Stimulated activated CD8-positive, alpha-beta memory T cell treated with anti-CD3 and anti-CD28 coated beads, Interleukin-7, amount 100 ng/mL, for 4 hours (primary cell): ENCODE measurements at regions not wholly inside any gene's neighbourhood (a gene's known extent, or its start where the extent isn't known, plus 50 kb on each side); places are given as distances from the start of the nearest gene placed in this dataset.
A peak's percentile ranks its signal among the peaks of the same experiment; 100 is the strongest.

Experiments
- DNase-seq, 2 donors: peaks; one replicate each; pipeline ENCODE4 v3.0.0-alpha.2; 2020; ENCODE audit warnings: low read depth in 2 of 2

- DNase-seq = no peak
Observed at GRCh38 chrX:40182615-40183014, 84.9 kb upstream of the BCOR start.

DNA sequence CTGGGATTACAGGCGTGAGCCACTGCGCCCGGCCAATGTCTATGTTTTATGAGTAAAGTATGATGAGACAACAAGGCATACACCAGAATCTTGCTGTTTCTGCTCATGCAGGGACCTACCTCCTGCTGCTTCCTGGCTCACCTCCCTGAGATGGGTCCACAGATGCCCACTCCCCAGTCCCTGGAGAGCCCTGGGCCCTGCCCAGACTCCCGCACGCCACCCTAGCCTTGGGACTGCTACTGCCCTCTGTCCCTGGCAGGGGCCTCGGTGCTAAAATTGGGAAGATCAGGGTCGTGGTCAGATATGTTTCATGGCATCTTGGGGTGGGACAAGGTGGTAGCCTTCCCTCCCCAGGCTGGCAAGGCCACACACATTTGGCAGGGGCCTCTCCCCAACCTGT lies 84.3 kb upstream of the BCOR start:
- DNase-seq = no peak

DNA sequence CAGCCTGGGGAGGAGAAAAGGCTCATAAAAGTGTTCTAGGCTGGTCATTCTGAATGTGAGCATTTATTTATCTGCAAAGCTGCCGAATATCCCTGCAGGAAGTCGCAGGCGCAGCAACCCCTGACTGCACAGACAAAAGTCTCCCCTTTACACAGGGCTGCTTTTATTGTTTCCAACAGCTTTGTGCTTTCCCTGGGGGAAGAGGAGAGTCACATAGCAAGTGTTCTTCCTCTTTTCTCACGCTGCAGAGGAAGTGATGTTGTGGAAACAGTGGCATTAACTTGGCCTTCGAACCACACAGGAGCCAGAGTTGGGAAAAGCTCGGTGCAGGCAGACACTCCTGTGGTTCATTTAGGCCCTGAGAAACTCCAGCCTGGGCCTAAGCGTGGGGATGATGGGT lies 81.5 kb upstream of the BCOR start:
- DNase-seq = no peak

DNA sequence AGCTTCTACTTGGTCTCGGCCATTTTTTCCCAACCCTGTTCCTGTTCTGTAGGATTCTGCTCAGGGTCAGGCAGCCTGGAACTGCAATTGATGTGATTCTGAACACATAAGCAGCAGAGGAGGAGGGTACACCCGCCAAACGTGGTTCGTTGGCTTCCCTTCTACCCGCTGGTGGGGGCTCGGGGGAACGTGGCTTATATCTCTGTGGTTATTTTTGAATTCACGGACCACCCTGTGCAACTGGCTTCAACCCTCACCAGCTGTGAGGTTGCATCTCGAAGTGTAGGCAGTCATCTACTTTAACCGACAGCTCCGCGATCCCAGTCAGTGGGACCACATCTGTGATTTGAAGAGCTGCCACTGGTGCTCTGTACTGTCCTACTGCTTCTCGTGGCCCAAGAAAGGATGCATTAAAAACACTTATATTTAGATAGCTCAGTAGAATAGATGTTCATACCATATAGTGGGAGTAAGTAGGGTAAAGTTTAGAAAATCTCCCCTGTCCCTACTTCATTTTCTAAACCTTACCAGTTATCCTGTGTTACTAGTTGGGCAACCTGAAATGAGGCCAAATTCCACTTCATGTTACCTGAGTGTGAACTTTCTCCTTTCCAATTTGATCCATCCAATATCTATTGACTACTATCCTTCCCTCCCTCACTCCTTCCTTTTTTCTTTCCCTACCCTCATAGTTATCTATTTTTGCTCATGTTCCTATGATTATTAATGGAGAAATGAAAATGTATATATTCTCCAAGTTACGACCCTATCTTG lies 80.4 kb upstream of the BCOR start:
- no peak for DNase-seq

DNA sequence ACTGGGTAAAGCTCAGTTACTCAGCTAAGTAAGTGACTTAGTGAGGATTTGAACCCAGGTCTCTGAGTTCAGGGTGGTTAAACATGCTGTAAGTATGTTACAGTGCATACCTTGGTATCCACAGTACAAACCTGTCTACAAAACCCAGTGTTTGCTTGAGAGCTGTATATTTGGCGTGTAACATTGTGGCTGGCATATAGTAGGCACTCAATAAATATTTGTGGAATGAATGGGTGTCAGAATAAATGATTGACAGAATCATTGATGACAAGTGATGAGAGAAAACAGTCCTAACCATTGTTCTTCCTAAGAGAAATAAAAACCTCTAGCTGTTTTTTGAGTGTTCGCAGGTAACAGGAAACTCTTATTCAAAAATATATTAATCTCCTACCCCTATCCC lies 79.7 kb upstream of the BCOR start:
- DNase-seq = no peak

GRCh38 chrX:40177117-40177430 lies 79.3 kb upstream of the BCOR start:
- DNase-seq = no peak

DNA sequence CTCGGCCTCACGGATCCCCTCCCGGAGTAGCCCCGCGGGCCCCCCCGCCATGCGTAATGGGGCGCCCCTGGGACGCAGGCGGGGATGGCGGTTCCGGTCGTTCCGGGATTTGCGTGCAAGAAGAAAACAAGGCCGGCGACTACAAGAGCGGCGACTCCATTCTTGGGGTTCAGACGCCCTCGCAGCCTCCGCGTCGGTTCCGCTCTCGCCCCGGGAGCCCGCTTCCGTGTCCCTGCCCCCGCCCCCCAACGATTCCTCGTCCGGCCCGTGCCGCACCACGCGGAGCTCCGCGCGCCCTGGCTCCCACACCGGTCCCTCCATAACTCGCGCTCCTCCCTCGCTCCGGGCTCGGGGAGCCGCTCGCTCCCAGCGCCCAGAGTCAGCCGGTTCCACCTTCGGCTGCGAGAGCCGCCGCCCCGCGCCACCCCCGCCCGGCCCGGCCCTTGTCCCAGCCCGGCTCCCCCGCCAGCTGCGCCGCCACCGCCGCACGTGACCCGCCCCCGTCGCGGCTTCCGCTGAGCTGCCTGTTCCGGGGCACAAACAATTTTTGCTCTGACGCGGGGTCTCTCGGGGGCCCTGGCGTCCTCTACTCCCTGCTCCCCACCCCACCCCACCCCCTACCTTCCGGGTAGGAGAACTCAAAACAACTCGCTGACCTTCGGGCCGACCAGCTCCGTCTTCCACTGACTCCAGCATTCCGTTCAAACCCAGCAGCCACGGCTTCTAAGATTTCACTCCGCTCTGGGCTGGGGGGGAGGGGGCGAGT lies 78.8 kb upstream of the BCOR start:
- DNase-seq = peak; percentile 55 to 79

DNA sequence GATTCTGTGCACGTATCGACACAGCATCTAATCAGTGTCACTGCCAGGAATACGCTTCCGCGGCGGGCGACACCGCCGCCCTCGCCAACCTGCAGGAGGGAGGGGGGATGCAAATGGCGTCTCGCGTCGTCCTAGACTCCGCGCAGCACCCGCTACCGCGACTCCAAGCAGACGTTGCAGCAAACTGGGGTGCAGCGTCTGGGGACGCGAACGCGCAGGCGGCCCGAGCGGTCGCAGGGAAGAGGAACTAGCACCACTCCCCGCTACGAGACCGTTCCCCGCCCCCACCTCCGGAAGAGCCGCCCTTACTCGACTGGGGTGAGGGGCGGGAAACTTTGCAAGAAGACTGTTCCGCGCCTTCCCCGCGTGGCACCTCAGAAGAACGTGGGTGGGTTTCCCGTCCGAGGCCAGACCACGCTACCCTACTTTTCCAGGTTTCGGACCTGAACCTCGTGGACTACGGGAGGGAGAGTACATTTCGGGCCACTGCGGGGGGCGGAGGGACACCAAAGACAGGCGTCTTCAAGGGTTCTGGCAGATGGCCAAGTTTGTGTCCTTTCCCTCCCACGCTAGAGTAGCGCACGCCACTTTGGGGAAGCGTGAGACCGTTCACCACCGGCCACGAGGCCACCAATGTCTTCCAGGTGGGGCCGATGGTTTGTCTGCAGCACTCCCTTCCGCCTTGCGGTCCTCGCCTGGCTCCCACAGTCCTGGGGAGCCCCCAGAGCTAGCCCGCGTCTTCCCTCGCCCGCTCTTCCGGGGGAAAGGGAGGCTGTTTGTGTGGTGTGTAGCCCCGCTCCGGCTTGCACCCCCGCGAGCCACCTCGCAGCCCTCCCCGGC lies 78.0 kb upstream of the BCOR start:
- peak; percentile 63 to 72 for DNase-seq

DNA sequence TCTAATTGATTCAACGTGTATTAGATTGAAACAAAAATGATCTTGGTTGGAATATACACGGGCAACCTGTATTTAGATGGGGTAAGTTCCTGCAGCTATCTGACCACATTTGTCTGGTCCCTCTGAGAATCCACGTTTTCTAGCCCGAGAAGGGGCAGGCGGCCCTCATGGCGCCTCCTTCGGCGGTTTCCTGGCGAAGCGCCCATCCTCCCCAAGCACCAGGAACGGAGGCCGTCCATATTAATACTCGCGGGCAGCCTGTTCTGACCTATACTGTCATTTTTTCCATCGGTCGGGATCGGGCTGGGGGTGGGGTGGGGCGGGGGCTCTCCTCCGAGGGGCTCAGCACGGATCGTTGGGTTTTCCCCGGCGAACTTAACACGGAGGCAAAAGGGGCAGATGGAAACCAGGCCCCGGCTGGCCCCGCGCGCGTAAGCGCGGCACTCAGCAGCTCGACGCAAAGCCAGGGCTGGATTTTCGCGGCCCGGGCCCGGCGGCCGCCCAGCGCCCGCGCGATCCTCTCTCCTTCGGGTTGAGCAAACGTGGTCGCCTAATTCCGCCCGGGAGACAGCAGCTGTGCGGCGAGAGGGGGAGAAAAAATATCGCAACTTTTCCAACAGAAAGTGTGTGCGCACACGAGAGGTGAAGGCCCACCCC lies 77.2 kb upstream of the BCOR start:
- DNase-seq = peak; percentile 34 to 49

DNA sequence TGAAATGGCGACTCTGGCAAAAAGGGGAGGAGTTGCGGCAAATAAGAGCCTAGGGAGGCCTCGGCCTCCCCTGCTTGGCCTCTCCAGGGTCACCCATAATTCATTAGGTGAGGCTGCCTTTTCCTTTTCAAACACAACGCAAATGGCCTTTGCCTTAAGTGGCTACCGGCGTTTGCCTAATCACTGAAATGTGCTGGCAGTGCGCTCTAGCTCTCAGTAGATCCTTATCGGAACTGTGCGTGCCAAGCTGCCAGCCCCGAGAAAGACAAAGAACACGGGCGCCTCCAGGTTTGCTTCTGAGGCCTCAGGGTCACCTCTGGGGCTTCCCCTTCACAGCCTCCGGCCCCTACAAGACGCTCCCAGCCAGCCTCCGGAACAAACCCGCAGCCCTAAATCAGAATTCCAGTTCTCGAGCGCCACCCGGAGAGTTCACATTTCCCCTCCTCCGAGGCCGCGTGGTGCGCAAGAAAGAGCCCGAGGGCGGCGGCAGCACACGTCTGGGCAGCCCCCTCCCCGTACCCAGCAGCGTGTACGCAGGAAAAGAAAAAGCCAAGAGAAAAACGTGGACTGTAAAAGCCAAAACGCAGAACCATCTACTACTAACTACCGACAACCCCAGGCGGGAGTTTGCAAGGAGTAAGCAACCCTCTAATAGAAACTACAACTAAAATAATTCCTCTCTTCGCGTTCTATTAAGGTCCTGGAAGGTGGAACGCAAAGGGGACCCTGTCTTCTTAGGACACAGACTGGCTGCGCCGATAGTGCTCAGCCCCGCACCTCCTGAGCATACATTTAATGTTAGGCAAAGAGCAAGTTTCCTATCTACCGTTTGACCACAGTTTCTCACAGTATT lies 76.5 kb upstream of the BCOR start:
- DNase-seq = peak; percentile 47 to 51

GRCh38 chrX:40173143-40174000 lies 75.6 kb upstream of the BCOR start:
- no peak for DNase-seq

DNA sequence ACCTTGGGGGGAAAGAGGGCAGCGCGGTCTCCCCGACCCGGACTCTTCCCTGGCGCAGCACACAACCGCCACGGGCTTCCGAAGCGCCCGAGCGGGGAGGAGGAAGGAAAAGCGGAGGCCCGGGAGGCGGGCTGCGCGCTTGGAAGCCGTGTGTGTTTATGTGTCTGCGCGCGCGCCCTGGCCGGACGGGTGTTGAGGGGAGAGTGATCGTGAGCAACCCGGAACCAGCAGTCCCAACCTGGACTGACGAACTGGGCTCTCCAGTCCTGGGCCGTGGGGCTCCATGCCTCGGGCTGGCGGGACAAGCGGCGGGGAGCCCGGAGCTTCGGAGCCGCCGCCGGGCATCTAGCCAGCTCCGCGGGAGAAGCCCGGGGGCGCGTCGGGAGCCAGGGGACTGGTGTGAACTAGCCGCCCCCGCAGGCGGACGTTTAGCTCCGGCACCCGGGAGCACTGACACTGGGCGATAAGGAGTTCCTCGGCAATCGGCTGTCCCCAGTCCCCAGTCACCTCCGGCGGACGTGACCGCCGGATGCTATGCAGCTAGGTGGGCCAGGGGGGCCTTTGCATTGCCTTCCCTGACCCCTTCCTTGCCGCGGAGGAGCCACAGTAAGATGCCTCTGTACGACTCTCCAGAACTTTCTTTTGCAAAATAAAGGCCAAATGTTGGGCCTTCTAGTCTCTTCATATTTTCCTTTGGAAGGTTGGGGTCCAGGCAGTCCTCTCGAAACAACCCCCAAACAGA lies 74.8 kb upstream of the BCOR start:
- DNase-seq = no peak

DNA sequence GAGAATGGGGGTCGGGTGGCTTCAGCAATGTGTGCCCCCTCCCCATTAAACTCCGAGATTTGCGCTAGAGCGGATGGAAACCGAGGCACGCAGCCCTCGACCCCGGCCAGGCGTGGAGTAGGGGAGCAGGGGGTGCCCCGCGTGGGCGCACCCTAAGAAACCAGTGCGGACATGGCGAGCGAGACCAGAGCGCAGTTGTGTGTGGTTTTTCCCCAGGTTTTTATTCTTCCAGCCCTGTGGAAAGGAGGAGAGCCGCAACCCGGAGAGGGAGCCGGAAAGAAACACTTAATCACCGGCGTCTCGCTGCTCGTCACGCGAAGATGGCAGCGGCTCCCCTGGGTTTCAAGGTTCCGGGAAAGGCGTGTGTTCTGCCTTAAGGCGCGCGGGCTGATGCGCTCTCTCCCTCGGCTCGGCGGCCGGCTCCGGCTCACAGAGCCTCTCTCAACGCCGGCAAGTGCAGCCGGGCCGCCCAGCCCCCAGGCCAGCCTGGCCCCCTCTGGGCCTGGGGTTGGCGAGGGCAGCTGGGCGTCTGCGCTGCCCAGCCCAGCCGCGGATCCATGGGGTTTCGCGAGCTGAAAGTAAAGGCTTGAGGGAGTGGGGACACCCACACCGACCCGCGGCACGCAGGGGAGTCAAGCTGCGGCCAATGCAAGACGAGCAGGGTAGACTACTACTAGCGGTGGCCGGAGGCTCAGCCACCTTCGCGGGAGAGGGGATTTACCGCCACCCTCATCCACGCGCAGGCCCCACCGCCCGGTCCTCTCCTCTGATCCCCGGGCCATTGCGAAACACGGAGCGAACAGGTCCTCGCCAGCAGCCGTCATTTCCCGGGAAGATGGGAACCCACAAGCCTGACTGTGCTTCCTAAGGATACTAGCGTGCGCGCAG lies 74.0 kb upstream of the BCOR start:
- DNase-seq = no peak

- no peak for DNase-seq
Observed at GRCh38 chrX:40170830-40171512, 73.2 kb upstream of the BCOR start.

DNA sequence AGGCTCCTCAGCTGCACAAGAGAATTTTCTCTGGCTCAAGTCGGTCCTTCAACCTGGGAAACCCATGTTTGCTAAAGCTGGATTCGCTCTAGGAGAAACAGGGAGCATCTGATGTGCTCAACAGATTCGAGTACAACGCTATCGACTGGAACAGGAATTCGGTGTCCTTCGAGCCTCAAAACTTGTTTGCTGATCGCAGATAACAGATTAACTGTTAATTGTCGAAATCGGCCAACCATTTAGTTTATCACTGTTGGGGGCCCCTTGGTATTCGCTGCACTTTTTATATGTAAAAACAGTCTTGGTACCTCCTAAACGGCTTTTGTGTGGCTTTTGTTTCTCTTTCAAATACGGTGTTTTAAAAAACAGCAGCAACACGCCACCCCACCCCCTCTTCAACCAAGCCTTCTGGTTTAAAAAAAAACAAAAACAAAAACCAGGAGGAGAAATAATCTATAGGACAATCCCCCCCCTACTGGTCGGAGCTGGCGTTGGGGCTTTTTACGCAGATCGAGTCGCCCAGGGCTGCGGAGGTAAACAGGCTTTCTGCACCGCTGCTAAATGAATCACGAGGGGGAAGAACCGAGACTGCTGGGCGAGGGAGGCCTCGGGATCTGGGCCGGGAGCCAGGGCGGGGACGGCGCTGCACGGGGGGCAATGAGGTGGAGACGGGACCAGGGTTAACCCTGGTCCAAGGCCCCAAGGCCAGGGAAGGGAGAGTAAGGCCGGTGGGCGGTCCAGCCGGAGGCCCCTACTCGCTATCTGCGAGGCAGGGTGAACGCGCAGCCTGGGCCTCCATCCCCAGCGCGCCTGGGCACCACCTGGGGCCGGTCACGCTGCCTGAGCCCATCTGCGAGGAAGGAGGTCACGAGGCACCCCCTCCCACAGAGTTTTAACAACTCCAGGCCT lies 71.7 kb upstream of the BCOR start:
- DNase-seq = peak; percentile 67

DNA sequence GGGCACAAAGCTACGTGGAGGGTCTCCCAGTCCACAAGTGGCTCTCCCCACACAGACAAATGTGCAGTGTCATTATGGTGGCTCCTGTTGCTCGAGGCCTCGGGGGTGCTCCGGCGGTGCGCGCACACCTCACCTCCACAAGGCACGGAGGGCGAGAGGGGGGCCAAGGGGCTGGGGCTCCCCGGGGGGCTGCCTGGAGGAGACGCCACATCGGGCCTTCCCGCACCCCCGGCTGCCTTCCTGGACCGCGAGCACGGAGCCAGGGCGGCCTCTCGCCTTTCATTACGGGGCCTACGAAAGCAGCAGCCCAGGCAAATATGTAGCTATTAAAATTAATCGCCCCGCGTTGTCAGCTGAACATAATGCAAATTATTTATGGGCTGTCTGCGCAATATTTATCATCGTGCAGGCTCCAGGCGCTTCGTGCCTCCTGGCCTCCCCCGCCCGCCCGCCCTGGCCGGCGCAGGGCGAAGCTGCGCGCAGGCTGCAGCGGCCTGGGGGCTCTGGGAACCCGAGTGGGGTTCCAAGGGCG lies 70.8 kb upstream of the BCOR start:
- DNase-seq = no peak
